Suprapubic skin (tissue), 4 donors: ENCODE measurements at regions not wholly inside any gene's neighbourhood (a gene's known extent, or its start where the extent isn't known, plus 50 kb on each side); places are given as distances from the start of the nearest gene placed in this dataset.

Source experiments
- CTCF ChIP-seq, 2 donors: fragments of 200-600 bp in 1 of 2; fragments of 450-650 bp in 1 of 2; sonication (generic) in 1 of 2; IDR thresholded peaks; one replicate each; pipeline ENCODE4 v1.5.1; 2016 to 2019; ENCODE audit warnings: antibody characterized with exemption in 2 of 2, mild to moderate bottlenecking in 1 of 2, moderate library complexity in 1 of 2
- EP300 ChIP-seq: sonication (generic); formaldehyde crosslinking; IDR thresholded peaks from one replicate; pipeline ENCODE4 v1.6.1; 2017; ENCODE audit warnings: antibody characterized with exemption
- POLR2A ChIP-seq, 2 donors: fragments of 450-650 bp; IDR thresholded peaks; one replicate each; pipeline ENCODE4 v1.6.1; 2017; ENCODE audit warnings: antibody characterized with exemption in 2 of 2, mild to moderate bottlenecking in 2 of 2, moderate library complexity in 2 of 2
- POLR2AphosphoS5 ChIP-seq, 3 donors: sonication (generic); formaldehyde crosslinking; IDR thresholded peaks; one replicate each; pipeline ENCODE4 v1.6.1; 2017; ENCODE audit warnings: antibody characterized with exemption in 3 of 3

- TF ChIP-seq CTCF (IDR thresholded peaks at IDR 0.05) = no peak
- TF ChIP-seq POLR2AphosphoS5 (IDR thresholded peaks at IDR 0.05) = no peak
- no peak for TF ChIP-seq POLR2A (IDR thresholded peaks at IDR 0.05)
- no peak for TF ChIP-seq EP300
Observed at GRCh38 chr1:188140958-188141357, 1312.2 kb downstream of the PLA2G4A start.
